ENCODE measurements at regions not wholly inside any gene's neighbourhood (a gene's known extent, or its start where the extent isn't known, plus 50 kb on each side); places are given as distances from the start of the nearest gene placed in this dataset.

DNA sequence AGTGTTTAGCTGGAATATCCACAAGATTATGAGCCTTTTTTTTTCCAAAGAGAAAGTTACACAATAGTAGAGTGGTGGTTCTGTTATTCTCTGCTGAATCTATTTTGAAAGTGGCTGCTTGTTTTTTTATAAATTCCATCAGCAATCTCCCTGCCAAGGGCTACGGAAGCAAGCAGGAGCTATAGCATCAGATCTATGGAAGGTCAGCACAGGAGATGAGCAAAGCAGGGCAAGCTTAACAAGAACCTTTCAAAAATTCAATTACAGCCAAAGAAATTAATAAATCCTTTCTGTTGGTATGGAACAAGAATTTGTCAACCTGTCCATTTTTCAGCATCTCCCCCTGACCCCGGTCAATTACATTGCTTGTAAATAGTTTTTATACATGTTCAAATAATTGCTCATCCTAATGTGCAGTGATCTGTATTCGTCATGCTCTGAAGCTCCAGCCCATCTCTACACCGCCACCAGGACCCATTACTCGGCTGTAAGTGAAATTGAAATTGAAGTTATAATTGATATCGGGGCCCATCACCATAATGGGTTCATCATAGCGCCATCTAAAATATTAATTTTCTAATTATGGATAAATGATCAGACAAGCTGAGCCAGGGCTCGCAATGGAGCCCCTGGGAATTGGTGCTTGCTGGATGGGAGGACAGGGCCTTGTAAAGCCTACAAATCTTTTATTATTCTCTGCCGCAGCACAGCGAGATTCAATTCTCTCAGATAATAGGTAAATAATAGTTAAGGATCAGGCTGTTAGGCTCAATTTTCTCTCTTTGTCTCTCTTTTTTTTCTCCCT, 215.1 kb downstream of the ATG4C start:
- no peak for TF ChIP-seq CTCF (IDR thresholded peaks at IDR 0.05)
- TF ChIP-seq POLR2AphosphoS5 (IDR thresholded peaks at IDR 0.05), result no peak
- no peak for TF ChIP-seq POLR2A (IDR thresholded peaks at IDR 0.05)

Data from prostate gland (tissue), 2 donors.